ENCODE measurements at regions not wholly inside any gene's neighbourhood (a gene's known extent, or its start where the extent isn't known, plus 50 kb on each side); places are given as distances from the start of the nearest gene placed in this dataset.

GRCh38 chr2:42849311-42849710 is 56.9 kb upstream of the HAAO start:
- no peak overlapping the region for H3K27ac ChIP-seq (ENCODE audit: low read depth)
- H3K4me2 ChIP-seq, result no peak overlapping the region
- H3K79me2 ChIP-seq (replicated peaks; ENCODE audit: insufficient read depth), result no peaks in the 10 kb centered on the region
- no peak for TF ChIP-seq CTCF (conservative IDR thresholded peaks at IDR 0.05; ENCODE audit: low read depth in 2 of 2)
- no peak for TF ChIP-seq ZNF114 (CRISPR knock-in tag; IDR thresholded peaks at IDR 0.05)
- Mint-ChIP-seq H3K4me1 (no peaks in the 10 kb centered on the region), H3K4me3 (no peak overlapping the region), H3K36me3 (ENCODE audit: low read depth) (no peaks in the 10 kb centered on the region), H3K9me3 (no peaks in the 10 kb centered on the region), H3K27me3 (ENCODE audit: insufficient read depth, low read depth, poor library complexity) (no peaks in the 10 kb centered on the region), H3K27ac (no peak overlapping the region)
- no peaks in the 10 kb centered on the region for H3F3A ChIP-seq (replicated peaks; ENCODE audit: low read depth)
- no peaks in the 10 kb centered on the region for H3K27me3 ChIP-seq (ENCODE audit: insufficient read depth)
- H3K9me2 ChIP-seq (ENCODE audit: insufficient read depth), result no peaks in the 10 kb centered on the region
- no peaks in the 10 kb centered on the region for H3K36me3 ChIP-seq (ENCODE audit: insufficient read depth)
- DNase-seq (ENCODE audit: low spot score) (no peak), ATAC-seq (no peak)
- no peak overlapping the region for H3K4me3 ChIP-seq
- H4K20me1 ChIP-seq (replicated peaks; ENCODE audit: insufficient read depth), result no peaks in the 10 kb centered on the region
- H2AFZ ChIP-seq, result no peak overlapping the region
- no peaks in the 10 kb centered on the region for H3K4me1 ChIP-seq (ENCODE audit: insufficient read depth)

- Histone ChIP-seq H3K4me1 (ENCODE audit: insufficient read depth) (no peaks in the 10 kb centered on the region), H3K79me2 (replicated peaks; ENCODE audit: insufficient read depth) (no peaks in the 10 kb centered on the region), H4K20me1 (replicated peaks; ENCODE audit: insufficient read depth) (no peaks in the 10 kb centered on the region), H2AFZ (no peak overlapping the region), H3F3A (replicated peaks; ENCODE audit: low read depth) (no peaks in the 10 kb centered on the region), H3K4me3 (no peak overlapping the region), H3K4me2 (no peak overlapping the region), H3K27ac (ENCODE audit: low read depth) (no peak overlapping the region), H3K27me3 (ENCODE audit: insufficient read depth) (no peaks in the 10 kb centered on the region), H3K36me3 (ENCODE audit: insufficient read depth) (no peaks in the 10 kb centered on the region), H3K9me2 (ENCODE audit: insufficient read depth) (no peaks in the 10 kb centered on the region)
- Mint-ChIP-seq H3K9me3 (no peaks in the 10 kb centered on the region), H3K27ac (no peak overlapping the region), H3K27me3 (ENCODE audit: insufficient read depth, low read depth, poor library complexity) (no peaks in the 10 kb centered on the region), H3K4me3 (no peak overlapping the region), H3K36me3 (ENCODE audit: low read depth) (no peaks in the 10 kb centered on the region), H3K4me1 (no peaks in the 10 kb centered on the region; the same call in 2 of the 3 replicates)
- no peak for DNase-seq (ENCODE audit: low spot score)
- TF ChIP-seq EZH2 (IDR thresholded peaks at IDR 0.05; ENCODE audit: low read depth, unreplicated experiment) (no peak), POLR2AphosphoS5 (IDR thresholded peaks at IDR 0.05; ENCODE audit: low read depth) (no peak), ZNF331 (CRISPR knock-in tag; IDR thresholded peaks at IDR 0.05; ENCODE audit: low read depth) (no peak), JUNB (IDR thresholded peaks at IDR 0.05; ENCODE audit: unreplicated experiment) (no peak), ZNF462 (CRISPR knock-in tag; IDR thresholded peaks at IDR 0.05) (no peak), ETS1 (IDR thresholded peaks at IDR 0.05) (no peak)
- no peak for ATAC-seq
Observed at GRCh38 chr2:42848726-42849290, 56.4 kb upstream of the HAAO start.

Data from GM23338 (cell line).